Gastroesophageal sphincter (tissue), 4 donors: ENCODE measurements at regions not wholly inside any gene's neighbourhood (a gene's known extent, or its start where the extent isn't known, plus 50 kb on each side); places are given as distances from the start of the nearest gene placed in this dataset.

Experiments
- ATAC-seq: fragments of 150-250 bp; one replicate; pipeline ENCODE4 v1.9.1; 2016; ENCODE audit warnings: mild to moderate bottlenecking, moderate library complexity
- H3K27ac ChIP-seq, 4 donors: fragments of 200-600 bp; sonication (generic) in 3 of 4; 1 replicate in 3 of 4; 2 replicates in 1 of 4; pipeline ENCODE4 v1.5.1; 2016 to 2019
- H3K27me3 ChIP-seq: fragments of 200-600 bp; sonication (generic); one replicate; pipeline ENCODE4 v1.5.1; 2019
- H3K36me3 ChIP-seq, 2 donors: fragments of 200-600 bp; sonication (generic); one replicate each; pipeline ENCODE4 v1.5.1; 2019; ENCODE audit warnings: control low read depth in 1 of 2
- H3K4me1 ChIP-seq, 3 donors: fragments of 200-600 bp; sonication (generic); 1 replicate in 2 of 3; 2 replicates in 1 of 3; pipeline ENCODE4 v1.5.1; 2016 to 2019; ENCODE audit warnings: control low read depth in 2 of 3
- H3K4me3 ChIP-seq, 2 donors: fragments of 200-600 bp; sonication (generic); one replicate each; pipeline ENCODE4 v1.5.1; 2019; ENCODE audit warnings: mild to moderate bottlenecking in 1 of 2, moderate library complexity in 1 of 2
- H3K9me3 ChIP-seq, 3 donors: fragments of 200-600 bp; sonication (generic); one replicate each; pipeline ENCODE4 v1.5.1; 2017 to 2019; ENCODE audit warnings: control low read depth in 2 of 3
- EP300 ChIP-seq: sonication (generic); formaldehyde crosslinking; IDR thresholded peaks from one replicate; pipeline ENCODE4 v1.6.1; 2017; ENCODE audit warnings: antibody characterized with exemption, mild to moderate bottlenecking
- POLR2A ChIP-seq, 2 donors: fragments of 450-650 bp; IDR thresholded peaks; one replicate each; pipeline ENCODE4 v1.6.1; 2017; ENCODE audit warnings: antibody characterized with exemption in 2 of 2, mild to moderate bottlenecking in 2 of 2, moderate library complexity in 1 of 2
- POLR2AphosphoS5 ChIP-seq: sonication (generic); formaldehyde crosslinking; IDR thresholded peaks from one replicate; pipeline ENCODE4 v1.6.1; 2017; ENCODE audit warnings: antibody characterized with exemption
- WGBS, 2 donors: methylation state at CpG; one replicate each; pipeline ENCODE4 v1.1.5; 2018; ENCODE audit warnings: low coverage in 1 of 2; 5-methylcytosine and 5-hydroxymethylcytosine counted together
- TF ChIP-seq, protein P1 (sequence below), 4 experiments: fragments of 200-600 bp in 2 of 4; fragments of 450-650 bp in 2 of 4; sonication (generic) in 1 of 4; IDR thresholded peaks; one replicate each; pipeline ENCODE4 v1.5.1; 2017 to 2019; ENCODE audit warnings: antibody characterized with exemption in 4 of 4, mild to moderate bottlenecking in 2 of 4, moderate library complexity in 2 of 4

DNA sequence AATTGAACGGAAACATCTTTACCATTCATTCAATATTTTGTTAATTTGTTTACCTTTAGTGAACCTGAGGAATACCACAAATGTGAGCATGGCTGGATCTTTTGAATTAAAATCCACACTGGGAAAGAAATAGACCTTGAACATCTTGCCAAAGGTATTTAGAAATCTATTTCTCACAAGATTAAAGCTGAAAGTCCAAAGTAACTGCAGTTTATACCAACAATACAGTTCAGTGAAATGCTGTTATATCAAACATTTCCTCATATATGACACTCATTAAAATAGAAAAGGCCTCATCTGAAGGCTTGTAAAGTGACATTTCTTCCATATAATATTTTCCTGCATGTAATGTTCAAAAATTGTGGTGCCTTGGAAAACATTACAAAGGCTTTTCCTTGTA lies 166.5 kb upstream of the HAND2 start:
- no peak for TF ChIP-seq EP300
- TF ChIP-seq POLR2A (IDR thresholded peaks at IDR 0.05) = no peak
- no peak for TF ChIP-seq POLR2AphosphoS5
- TF ChIP-seq, protein P1, sequence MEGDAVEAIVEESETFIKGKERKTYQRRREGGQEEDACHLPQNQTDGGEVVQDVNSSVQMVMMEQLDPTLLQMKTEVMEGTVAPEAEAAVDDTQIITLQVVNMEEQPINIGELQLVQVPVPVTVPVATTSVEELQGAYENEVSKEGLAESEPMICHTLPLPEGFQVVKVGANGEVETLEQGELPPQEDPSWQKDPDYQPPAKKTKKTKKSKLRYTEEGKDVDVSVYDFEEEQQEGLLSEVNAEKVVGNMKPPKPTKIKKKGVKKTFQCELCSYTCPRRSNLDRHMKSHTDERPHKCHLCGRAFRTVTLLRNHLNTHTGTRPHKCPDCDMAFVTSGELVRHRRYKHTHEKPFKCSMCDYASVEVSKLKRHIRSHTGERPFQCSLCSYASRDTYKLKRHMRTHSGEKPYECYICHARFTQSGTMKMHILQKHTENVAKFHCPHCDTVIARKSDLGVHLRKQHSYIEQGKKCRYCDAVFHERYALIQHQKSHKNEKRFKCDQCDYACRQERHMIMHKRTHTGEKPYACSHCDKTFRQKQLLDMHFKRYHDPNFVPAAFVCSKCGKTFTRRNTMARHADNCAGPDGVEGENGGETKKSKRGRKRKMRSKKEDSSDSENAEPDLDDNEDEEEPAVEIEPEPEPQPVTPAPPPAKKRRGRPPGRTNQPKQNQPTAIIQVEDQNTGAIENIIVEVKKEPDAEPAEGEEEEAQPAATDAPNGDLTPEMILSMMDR (IDR thresholded peaks at IDR 0.05) = no peak
- no peaks in the 10 kb centered on the region for H3K9me3 ChIP-seq
- H3K36me3 ChIP-seq = no peaks in the 10 kb centered on the region
- peaks cover 0 to 9% (median 3%) of the 10 kb centered on the region in 3 donors for H3K4me1 ChIP-seq
- no peak overlapping the region for H3K4me3 ChIP-seq
- no peaks in the 10 kb centered on the region for H3K27me3 ChIP-seq
- H3K27ac ChIP-seq = no peak overlapping the region
- WGBS, 2 donors = 85 to 95% methylated on average over 1 of the region's 1 CpG
- no peak for ATAC-seq

DNA sequence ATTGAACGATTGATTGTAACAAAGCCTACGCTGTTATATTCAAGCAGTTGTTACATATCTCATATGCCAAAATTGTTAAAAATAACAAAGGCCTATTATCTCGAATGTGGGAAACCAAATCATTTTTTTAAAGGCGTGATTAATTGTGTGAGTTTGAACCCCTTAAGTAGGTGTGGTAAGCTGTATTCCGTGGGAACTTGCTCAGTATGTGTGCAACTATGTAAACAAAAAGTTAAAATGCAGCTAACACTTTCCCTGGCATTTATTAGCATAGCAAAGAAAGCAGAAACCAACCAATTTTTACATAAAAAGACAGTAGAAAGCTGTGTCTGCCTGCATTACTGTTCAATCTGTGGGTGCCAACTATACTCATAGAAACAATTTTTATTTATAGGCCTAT lies 166.0 kb upstream of the HAND2 start:
- WGBS, 2 donors = 21 to 38% methylated on average over 5 of the region's 5 CpGs
- Histone ChIP-seq H3K27me3 (no peaks in the 10 kb centered on the region), H3K4me3 (no peak overlapping the region), H3K4me1 (peaks cover 0 to 9% (median 3%) of the 10 kb centered on the region in 3 donors), H3K36me3 (no peaks in the 10 kb centered on the region), H3K27ac (no peak overlapping the region), H3K9me3 (no peaks in the 10 kb centered on the region)
- TF ChIP-seq POLR2A (IDR thresholded peaks at IDR 0.05) (no peak), EP300 (no peak), POLR2AphosphoS5 (no peak)
- TF ChIP-seq, protein P1 (IDR thresholded peaks at IDR 0.05) = no peak
- ATAC-seq = no peak

DNA sequence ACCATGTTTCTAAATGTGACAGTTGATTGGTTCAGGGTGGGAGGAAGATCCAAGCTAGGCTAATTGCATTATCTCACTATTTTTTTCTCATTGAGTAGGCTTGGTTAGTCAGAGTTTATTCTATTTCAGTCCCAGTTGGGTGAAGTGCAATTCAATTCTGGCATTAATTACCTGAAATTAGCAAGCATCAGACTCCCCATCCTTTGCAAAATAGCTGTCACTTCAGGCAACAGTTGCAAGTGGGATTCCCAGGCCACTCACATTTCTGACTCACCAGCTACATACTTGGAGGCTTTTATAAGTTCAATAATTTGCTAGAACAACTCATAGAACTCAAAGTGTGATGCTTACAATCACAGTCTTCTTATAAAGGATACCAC lies 155.8 kb upstream of the HAND2 start:
- H3K27me3 ChIP-seq = no peaks in the 10 kb centered on the region
- ATAC-seq = no peak
- H3K27ac ChIP-seq = no peak overlapping the region
- no peak overlapping the region for H3K4me3 ChIP-seq
- H3K4me1 ChIP-seq = peaks cover 0 to 21% (median 0%) of the 10 kb centered on the region in 3 donors
- no peaks in the 10 kb centered on the region for H3K36me3 ChIP-seq
- TF ChIP-seq POLR2A (IDR thresholded peaks at IDR 0.05) (no peak), EP300 (no peak), POLR2AphosphoS5 (no peak)
- TF ChIP-seq, protein P1 (IDR thresholded peaks at IDR 0.05) = no peak
- no peaks in the 10 kb centered on the region for H3K9me3 ChIP-seq

DNA sequence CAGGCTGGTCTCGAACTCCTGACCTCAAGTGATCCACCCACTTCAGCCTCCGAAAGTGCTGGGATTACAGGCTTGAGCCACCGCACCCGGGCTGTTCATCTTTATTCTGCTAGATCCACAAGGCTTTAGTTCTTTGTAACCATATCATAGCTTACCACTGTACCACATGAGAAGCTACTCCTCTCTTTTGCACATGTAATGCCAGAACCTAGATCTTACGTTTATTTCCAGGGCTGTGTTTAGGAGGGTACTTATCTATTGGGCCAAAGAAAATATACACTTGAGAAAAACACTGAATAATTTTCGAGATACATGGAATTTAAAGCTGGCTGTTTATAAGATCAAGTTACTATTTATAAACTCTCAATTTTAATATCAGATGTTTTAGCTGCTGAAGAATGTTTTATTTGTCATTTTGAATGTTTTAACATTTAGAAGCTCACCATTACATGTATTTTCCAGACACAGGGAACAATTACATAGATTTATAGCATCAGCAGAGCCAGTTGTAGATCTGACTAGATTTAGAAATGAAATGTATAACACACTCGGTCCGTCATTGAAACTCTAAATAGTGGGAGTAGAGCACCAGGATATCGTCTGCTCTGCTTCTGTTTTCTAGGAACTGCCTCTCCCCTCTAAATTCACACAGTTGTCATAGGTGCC lies 155.3 kb upstream of the HAND2 start:
- peaks cover 0 to 21% (median 0%) of the 10 kb centered on the region in 3 donors for H3K4me1 ChIP-seq
- H3K4me3 ChIP-seq = no peak overlapping the region
- H3K36me3 ChIP-seq = no peaks in the 10 kb centered on the region
- no peaks in the 10 kb centered on the region for H3K27me3 ChIP-seq
- no peak for ATAC-seq
- H3K9me3 ChIP-seq = no peaks in the 10 kb centered on the region
- H3K27ac ChIP-seq = no peak overlapping the region
- TF ChIP-seq POLR2AphosphoS5 = no peak
- TF ChIP-seq, protein P1 (IDR thresholded peaks at IDR 0.05) = no peak
- TF ChIP-seq POLR2A (IDR thresholded peaks at IDR 0.05) = no peak
- TF ChIP-seq EP300 = no peak
- WGBS, 2 donors = 43 to 51% methylated on average over 9 of the region's 9 CpGs

DNA sequence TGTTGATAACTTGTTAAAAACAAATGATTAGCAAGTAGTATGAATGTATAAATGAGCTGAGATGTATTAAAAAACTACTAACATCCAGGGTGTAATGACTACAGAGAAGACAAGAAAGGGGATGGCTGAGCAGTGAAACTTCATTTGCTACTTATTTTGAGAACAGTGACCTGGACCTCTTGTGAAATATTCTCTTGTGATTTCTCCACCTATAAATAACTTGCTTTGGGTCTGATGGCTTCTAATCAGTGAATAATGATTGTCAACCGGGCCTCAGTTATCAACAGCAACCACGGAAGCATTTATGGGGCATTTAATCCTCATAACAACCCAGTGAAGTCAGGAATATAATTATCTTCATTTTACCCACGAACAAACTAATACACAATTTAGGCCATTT lies 154.2 kb upstream of the HAND2 start:
- Histone ChIP-seq H3K36me3 (no peaks in the 10 kb centered on the region), H3K9me3 (no peaks in the 10 kb centered on the region), H3K4me1 (peaks cover 0 to 21% (median 0%) of the 10 kb centered on the region in 3 donors), H3K27me3 (no peaks in the 10 kb centered on the region), H3K4me3 (no peak overlapping the region), H3K27ac (no peak overlapping the region)
- no peak for ATAC-seq
- WGBS, 2 donors = 32 to 47% methylated on average over 3 of the region's 3 CpGs
- TF ChIP-seq POLR2AphosphoS5 (no peak), EP300 (no peak), POLR2A (IDR thresholded peaks at IDR 0.05) (no peak)
- TF ChIP-seq, protein P1 (IDR thresholded peaks at IDR 0.05) = no peak
